Tongue (tissue), 1 donor: ENCODE measurements at regions not wholly inside any gene's neighbourhood (a gene's known extent, or its start where the extent isn't known, plus 50 kb on each side); places are given as distances from the start of the nearest gene placed in this dataset.
"Not testable (repeated sequence)": the region's sequence is repeated elsewhere in the genome, so short reads cannot be mapped to it uniquely, and the experiment has no call there.

ENCODE experiments used
- DNase-seq: peaks from one replicate; pipeline ENCODE4 v3.0.0-alpha.2; 2015

- DNase-seq, result not testable (repeated sequence)
Measured at GRCh38 chr4:86413426-86413825, 53.6 kb upstream of the MAPK10 start.

GRCh38 chr4:86414686-86415085 is 54.8 kb upstream of the MAPK10 start:
- peak; percentile 19 for DNase-seq

- DNase-seq, result no peak
Measured at GRCh38 chr4:86416081-86416480, 56.2 kb upstream of the MAPK10 start.

GRCh38 chr4:86421461-86421860 is 61.6 kb upstream of the MAPK10 start:
- DNase-seq, result no peak

GRCh38 chr4:86431543-86432116 is 71.8 kb upstream of the MAPK10 start:
- no peak for DNase-seq

- no peak for DNase-seq
Measured at GRCh38 chr4:86432559-86433134, 72.8 kb upstream of the MAPK10 start.

- DNase-seq, result no peak
Measured at GRCh38 chr4:86439293-86439692, 79.4 kb upstream of the MAPK10 start.

GRCh38 chr4:86441175-86441936 is 81.5 kb upstream of the MAPK10 start:
- DNase-seq, result no peak

- DNase-seq, result no peak
Measured at GRCh38 chr4:86442881-86443280, 83.0 kb upstream of the MAPK10 start.

- DNase-seq, result no peak
Measured at GRCh38 chr4:86443495-86443894, 83.6 kb upstream of the MAPK10 start.

- no peak for DNase-seq
Measured at GRCh38 chr4:86446996-86447395, 87.1 kb upstream of the MAPK10 start.

GRCh38 chr4:86448871-86449270 is 89.0 kb upstream of the MAPK10 start:
- no peak for DNase-seq

GRCh38 chr4:86449746-86450588 is 90.1 kb upstream of the MAPK10 start:
- no peak for DNase-seq

- DNase-seq, result no peak
Measured at GRCh38 chr4:86450861-86451260, 91.0 kb upstream of the MAPK10 start.

GRCh38 chr4:86451560-86452330 is 91.9 kb upstream of the MAPK10 start:
- DNase-seq, result no peak

- DNase-seq, result no peak
Measured at GRCh38 chr4:86452422-86452891, 92.6 kb upstream of the MAPK10 start.

- peak; percentile 48 for DNase-seq
Measured at GRCh38 chr4:86452924-86453531, 93.2 kb upstream of the MAPK10 start.

- not testable (repeated sequence) for DNase-seq
Measured at GRCh38 chr4:86453611-86454072, 93.8 kb upstream of the MAPK10 start.

- no peak for DNase-seq
Measured at GRCh38 chr4:86461849-86462248, 102.0 kb upstream of the MAPK10 start.

- no peak for DNase-seq
Measured at GRCh38 chr4:86472377-86473019, 112.6 kb upstream of the MAPK10 start.

- not testable (repeated sequence) for DNase-seq
Measured at GRCh38 chr4:86478151-86478550, 116.0 kb upstream of the PTPN13 start.
